Neuronal stem cell (in vitro differentiated cells): ENCODE measurements at regions not wholly inside any gene's neighbourhood (a gene's known extent, or its start where the extent isn't known, plus 50 kb on each side); places are given as distances from the start of the nearest gene placed in this dataset.

Experiments
- DNase-seq: peaks from one replicate; pipeline ENCODE4 v3.0.0-alpha.2; 2013; ENCODE audit warnings: low spot score
- H2AFZ ChIP-seq: one replicate; pipeline ENCODE4 v1.6.1; 2013; ENCODE audit warnings: mild to moderate bottlenecking, low read length, inconsistent platforms
- H2AK5ac ChIP-seq: 2 replicates; pipeline ENCODE4 v1.6.1; 2013; ENCODE audit warnings: low read depth, mild to moderate bottlenecking, inconsistent platforms, low read length, moderate library complexity, mixed read lengths
- H2BK120ac ChIP-seq: 2 replicates; pipeline ENCODE4 v1.6.1; 2013; ENCODE audit warnings: low read depth, mild to moderate bottlenecking, inconsistent platforms, low read length, moderate library complexity, mixed read lengths
- H2BK12ac ChIP-seq: one replicate; pipeline ENCODE4 v1.6.1; 2013; ENCODE audit warnings: low read length, inconsistent platforms
- H2BK15ac ChIP-seq: 2 replicates; pipeline ENCODE4 v1.6.1; 2013; ENCODE audit warnings: mild to moderate bottlenecking, low read length, inconsistent platforms, mixed read lengths
- H2BK5ac ChIP-seq: one replicate; pipeline ENCODE4 v1.6.1; 2013; ENCODE audit warnings: inconsistent platforms, mild to moderate bottlenecking, low read length, moderate library complexity
- H3K14ac ChIP-seq: one replicate; pipeline ENCODE4 v1.6.1; 2013; ENCODE audit warnings: low read length, inconsistent platforms
- H3K18ac ChIP-seq: 2 replicates; pipeline ENCODE4 v1.6.1; 2013; ENCODE audit warnings: low read length, inconsistent platforms
- H3K23ac ChIP-seq: 2 replicates; pipeline ENCODE4 v1.6.1; 2013; ENCODE audit warnings: low read depth, mild to moderate bottlenecking, mixed read lengths, low read length, inconsistent platforms; ENCODE audit not compliant: poor library complexity
- H3K27ac ChIP-seq: replicated peaks from 3 replicates; pipeline ENCODE4 v1.5.1; 2013; ENCODE audit warnings: low read length, inconsistent platforms
- H3K27me3 ChIP-seq, 3 experiments: 2 replicates each; pipeline ENCODE4 v1.6.1; 2013; ENCODE audit warnings: low read length in 3 of 3, mild to moderate bottlenecking in 2 of 3, inconsistent platforms in 1 of 3, low read depth in 1 of 3, mixed read lengths in 1 of 3, moderate library complexity in 1 of 3; ENCODE audit not compliant: control insufficient read depth in 3 of 3, insufficient read depth in 3 of 3
- H3K36me3 ChIP-seq, 2 donors: replicated peaks in 1 of 2; 2 replicates each; pipeline ENCODE4 v1.6.1; 2013; ENCODE audit warnings: low read length in 2 of 2; ENCODE audit not compliant: control insufficient read depth in 2 of 2, insufficient read depth in 2 of 2
- H3K4ac ChIP-seq: 2 replicates; pipeline ENCODE4 v1.6.1; 2013; ENCODE audit warnings: inconsistent platforms, mild to moderate bottlenecking, low read length, moderate library complexity
- H3K4me1 ChIP-seq, 2 donors: 1 replicate in 1 of 2; 2 replicates in 1 of 2; pipeline ENCODE4 v1.6.1; 2013; ENCODE audit warnings: low read length in 2 of 2, low read depth in 1 of 2; ENCODE audit not compliant: control insufficient read depth in 2 of 2, insufficient read depth in 1 of 2
- H3K4me2 ChIP-seq: one replicate; pipeline ENCODE4 v1.6.1; 2013; ENCODE audit warnings: mild to moderate bottlenecking, low read length, inconsistent platforms; ENCODE audit not compliant: insufficient read depth, poor library complexity, severe bottlenecking
- H3K4me3 ChIP-seq, 2 donors: 2 replicates each; pipeline ENCODE4 v1.5.1; 2013; ENCODE audit warnings: low read length in 2 of 2, mild to moderate bottlenecking in 2 of 2, inconsistent platforms in 1 of 2, moderate library complexity in 1 of 2
- H3K79me1 ChIP-seq: one replicate; pipeline ENCODE4 v1.6.1; 2013; ENCODE audit warnings: low read depth, mild to moderate bottlenecking, inconsistent platforms, low read length, moderate library complexity
- H3K9ac ChIP-seq: one replicate; pipeline ENCODE4 v1.6.1; 2013; ENCODE audit warnings: mild to moderate bottlenecking, low read depth, low read length, inconsistent platforms; ENCODE audit not compliant: poor library complexity
- H3K9me3 ChIP-seq, 2 donors: replicated peaks in 1 of 2; 2 replicates each; pipeline versions ENCODE3 to v1.6.1; 2013; ENCODE audit warnings: low read length in 2 of 2, mild to moderate bottlenecking in 2 of 2, inconsistent platforms in 1 of 2, low read depth in 1 of 2, mixed read lengths in 1 of 2, moderate library complexity in 1 of 2; ENCODE audit not compliant: control insufficient read depth in 2 of 2, insufficient read depth in 1 of 2
- H4K8ac ChIP-seq: one replicate; pipeline ENCODE4 v1.6.1; 2013; ENCODE audit warnings: low read depth, mild to moderate bottlenecking, inconsistent platforms, low read length, moderate library complexity
- H4K91ac ChIP-seq: one replicate; pipeline ENCODE4 v1.6.1; 2013; ENCODE audit warnings: low read length, low read depth, mild to moderate bottlenecking, inconsistent platforms; ENCODE audit not compliant: poor library complexity
- WGBS, 2 donors: extraction: QIAGEN DNeasy Blood & Tissue Kit; methylation state at CpG; one replicate each; pipeline ENCODE4 v1.1.7; 2013; ENCODE audit warnings: missing lambda C conversion rate in 2 of 2, mixed read lengths in 1 of 2; ENCODE audit not compliant: insufficient read length in 2 of 2, insufficient replicate concordance in 1 of 2; ENCODE audit errors: extremely low coverage in 2 of 2; 5-methylcytosine and 5-hydroxymethylcytosine counted together

GRCh38 chr5:27571681-27572080 is 533.3 kb upstream of the CDH9 start:
- DNase-seq = no peak
- Histone ChIP-seq H3K27me3 (no peaks in the 10 kb centered on the region), H2BK15ac (no peak overlapping the region), H3K4me2 (no peak overlapping the region), H4K8ac (no peak overlapping the region), H3K9me3 (no peaks in the 10 kb centered on the region), H4K91ac (no peak overlapping the region), H3K4ac (no peak overlapping the region), H3K4me3 (no peak overlapping the region), H3K9ac (no peak overlapping the region), H3K79me1 (no peaks in the 10 kb centered on the region), H3K4me1 (no peaks in the 10 kb centered on the region), H2BK120ac (no peak overlapping the region), H2BK12ac (no peak overlapping the region), H2AK5ac (no peak overlapping the region), H3K18ac (no peak overlapping the region), H2BK5ac (no peak overlapping the region), H3K23ac (no peak overlapping the region), H3K36me3 (no peaks in the 10 kb centered on the region), H2AFZ (peak overlapping the region; percentile 14), H3K14ac (no peak overlapping the region), H3K27ac (no peak overlapping the region)
- WGBS, 2 donors = no CpG with 5 or more reads among the region's 4 CpGs

DNA sequence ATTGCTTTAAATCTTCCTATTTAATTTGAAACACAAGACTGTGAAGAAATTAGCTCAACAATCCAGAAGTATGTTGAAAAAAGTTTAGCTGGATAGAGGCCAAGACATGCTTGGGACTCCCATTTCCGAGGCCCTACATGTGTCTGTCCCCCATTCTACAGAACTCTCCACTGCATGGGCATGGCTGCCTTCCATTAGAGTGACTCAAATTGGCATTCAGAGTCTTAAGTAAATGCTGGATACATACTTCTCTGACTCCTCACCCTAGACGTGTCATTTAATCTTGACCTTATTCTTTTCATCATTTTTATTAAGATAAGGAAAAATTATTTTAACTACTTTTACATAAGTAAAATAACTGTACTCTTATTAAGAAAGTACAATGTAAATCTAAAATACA is 530.4 kb upstream of the CDH9 start:
- H3K4me3 ChIP-seq = no peak overlapping the region
- H3K4me1 ChIP-seq = no peaks in the 10 kb centered on the region
- no peak overlapping the region for H3K9ac ChIP-seq
- no peaks in the 10 kb centered on the region for H3K9me3 ChIP-seq
- H2BK15ac ChIP-seq = no peak overlapping the region
- H4K91ac ChIP-seq = no peak overlapping the region
- no peaks in the 10 kb centered on the region for H3K79me1 ChIP-seq
- H2BK5ac ChIP-seq = no peak overlapping the region
- H2AK5ac ChIP-seq = no peak overlapping the region
- H2BK12ac ChIP-seq = no peak overlapping the region
- H3K23ac ChIP-seq = no peak overlapping the region
- H3K14ac ChIP-seq = no peak overlapping the region
- no peak overlapping the region for H2BK120ac ChIP-seq
- H3K4me2 ChIP-seq = no peak overlapping the region
- no peaks in the 10 kb centered on the region for H3K27me3 ChIP-seq
- H2AFZ ChIP-seq = no peak overlapping the region
- no peak for DNase-seq
- H3K18ac ChIP-seq = no peak overlapping the region
- WGBS, 2 donors = no CpG with 5 or more reads among the region's 2 CpGs
- H3K4ac ChIP-seq = no peak overlapping the region
- H3K36me3 ChIP-seq = no peaks in the 10 kb centered on the region
- H3K27ac ChIP-seq = no peak overlapping the region
- H4K8ac ChIP-seq = no peak overlapping the region

- no peak overlapping the region for H2BK120ac ChIP-seq
- no peak overlapping the region for H2AK5ac ChIP-seq
- H4K8ac ChIP-seq = no peak overlapping the region
- H3K4me2 ChIP-seq = no peak overlapping the region
- H3K4me1 ChIP-seq = no peaks in the 10 kb centered on the region
- no peak overlapping the region for H3K27ac ChIP-seq
- no peak overlapping the region for H4K91ac ChIP-seq
- H3K79me1 ChIP-seq = no peaks in the 10 kb centered on the region
- no peak overlapping the region for H3K14ac ChIP-seq
- peak overlapping the region; percentile 11 for H2AFZ ChIP-seq
- H3K36me3 ChIP-seq = no peaks in the 10 kb centered on the region
- no CpG with 5 or more reads among the region's 16 CpGs for WGBS, 2 donors
- no peak overlapping the region for H3K9ac ChIP-seq
- H3K4me3 ChIP-seq = no peak overlapping the region
- H2BK12ac ChIP-seq = no peak overlapping the region
- no peaks in the 10 kb centered on the region for H3K9me3 ChIP-seq
- DNase-seq = no peak
- H2BK5ac ChIP-seq = no peak overlapping the region
- H3K18ac ChIP-seq = no peak overlapping the region
- H2BK15ac ChIP-seq = no peak overlapping the region
- no peak overlapping the region for H3K23ac ChIP-seq
- no peak overlapping the region for H3K4ac ChIP-seq
- no peaks in the 10 kb centered on the region for H3K27me3 ChIP-seq
These were observed 523.0 kb upstream of the CDH9 start for GRCh38 chr5:27561408-27561807.

- no peaks in the 10 kb centered on the region for H3K36me3 ChIP-seq
- WGBS, 2 donors = no CpG with 5 or more reads among the region's 2 CpGs
- H3K4me2 ChIP-seq = no peak overlapping the region
These were observed 510.1 kb upstream of the CDH9 start for GRCh38 chr5:27548484-27548883.

More at GRCh38 chr5:27548484-27548883, 510.1 kb upstream of the CDH9 start:
- no peak overlapping the region for H2BK15ac ChIP-seq
- H2AK5ac ChIP-seq = no peak overlapping the region
- H3K4ac ChIP-seq = no peak overlapping the region
- no peak overlapping the region for H2BK5ac ChIP-seq
- H3K4me1 ChIP-seq = no peaks in the 10 kb centered on the region
- H2AFZ ChIP-seq = no peak overlapping the region
- H4K8ac ChIP-seq = no peak overlapping the region
- DNase-seq = no peak
- H3K9me3 ChIP-seq = peaks cover 0 to 1% of the 10 kb centered on the region in 2 donors
- no peaks in the 10 kb centered on the region for H3K27me3 ChIP-seq
- no peak overlapping the region for H3K27ac ChIP-seq
- no peak overlapping the region for H3K23ac ChIP-seq
- no peak overlapping the region for H2BK12ac ChIP-seq
- H3K4me3 ChIP-seq = no peak overlapping the region
- no peak overlapping the region for H3K14ac ChIP-seq
- no peak overlapping the region for H2BK120ac ChIP-seq
- H3K9ac ChIP-seq = no peak overlapping the region
- H3K18ac ChIP-seq = no peak overlapping the region
- no peaks in the 10 kb centered on the region for H3K79me1 ChIP-seq
- H4K91ac ChIP-seq = no peak overlapping the region
